Epithelial cell of esophagus (primary cell): ENCODE measurements at regions not wholly inside any gene's neighbourhood (a gene's known extent, or its start where the extent isn't known, plus 50 kb on each side); places are given as distances from the start of the nearest gene placed in this dataset.
"Not testable (repeated sequence)": the region's sequence is repeated elsewhere in the genome, so short reads cannot be mapped to it uniquely, and the experiment has no call there.

ENCODE experiments used
- DNase-seq: peaks from one replicate; pipeline ENCODE4 v3.0.0; 2010; ENCODE audit warnings: low read depth
- H3K4me3 ChIP-seq: 2 replicates; pipeline ENCODE4 v1.5.1; 2011; ENCODE audit warnings: mild to moderate bottlenecking, low read length, control low read depth
- TF ChIP-seq, protein P1 (sequence below): IDR thresholded peaks from 2 replicates; pipeline ENCODE4 v1.5.1; 2011; ENCODE audit warnings: low read depth, mild to moderate bottlenecking, low read length, control low read depth, inconsistent platforms; ENCODE audit not compliant: insufficient read depth; ENCODE audit errors: missing control alignments

DNA sequence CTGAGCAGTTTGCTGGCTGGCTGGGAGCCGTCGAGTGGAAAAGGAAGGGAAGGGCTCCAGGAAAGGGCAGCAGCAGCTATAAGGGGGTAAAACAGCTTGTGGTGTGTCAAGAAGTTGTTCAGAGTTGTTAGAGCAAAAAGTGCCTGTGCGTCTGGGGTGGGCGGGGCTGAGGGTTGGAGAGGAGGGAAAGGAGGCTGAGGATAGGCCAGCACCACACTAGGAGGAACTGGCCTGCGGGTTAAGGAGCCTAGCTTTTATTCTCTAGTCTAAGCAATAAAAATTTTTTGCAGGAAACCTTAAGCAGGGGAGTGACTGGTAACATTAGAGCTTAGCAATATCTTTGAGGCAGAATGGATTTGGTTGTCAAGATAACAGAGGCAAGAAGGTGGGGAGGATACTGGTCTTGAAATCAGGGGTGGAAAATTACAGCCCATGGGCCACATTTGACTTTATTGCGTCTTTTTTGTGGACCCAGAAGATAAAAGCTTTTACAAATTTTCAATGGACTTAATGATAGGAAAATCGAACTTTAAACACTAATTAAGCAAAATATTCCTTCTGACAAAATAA lies 134.5 kb upstream of the AADACL2 start:
- DNase-seq, result no peak
- TF ChIP-seq, protein P1, sequence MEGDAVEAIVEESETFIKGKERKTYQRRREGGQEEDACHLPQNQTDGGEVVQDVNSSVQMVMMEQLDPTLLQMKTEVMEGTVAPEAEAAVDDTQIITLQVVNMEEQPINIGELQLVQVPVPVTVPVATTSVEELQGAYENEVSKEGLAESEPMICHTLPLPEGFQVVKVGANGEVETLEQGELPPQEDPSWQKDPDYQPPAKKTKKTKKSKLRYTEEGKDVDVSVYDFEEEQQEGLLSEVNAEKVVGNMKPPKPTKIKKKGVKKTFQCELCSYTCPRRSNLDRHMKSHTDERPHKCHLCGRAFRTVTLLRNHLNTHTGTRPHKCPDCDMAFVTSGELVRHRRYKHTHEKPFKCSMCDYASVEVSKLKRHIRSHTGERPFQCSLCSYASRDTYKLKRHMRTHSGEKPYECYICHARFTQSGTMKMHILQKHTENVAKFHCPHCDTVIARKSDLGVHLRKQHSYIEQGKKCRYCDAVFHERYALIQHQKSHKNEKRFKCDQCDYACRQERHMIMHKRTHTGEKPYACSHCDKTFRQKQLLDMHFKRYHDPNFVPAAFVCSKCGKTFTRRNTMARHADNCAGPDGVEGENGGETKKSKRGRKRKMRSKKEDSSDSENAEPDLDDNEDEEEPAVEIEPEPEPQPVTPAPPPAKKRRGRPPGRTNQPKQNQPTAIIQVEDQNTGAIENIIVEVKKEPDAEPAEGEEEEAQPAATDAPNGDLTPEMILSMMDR, result no peak
- no peak overlapping the region for H3K4me3 ChIP-seq

DNA sequence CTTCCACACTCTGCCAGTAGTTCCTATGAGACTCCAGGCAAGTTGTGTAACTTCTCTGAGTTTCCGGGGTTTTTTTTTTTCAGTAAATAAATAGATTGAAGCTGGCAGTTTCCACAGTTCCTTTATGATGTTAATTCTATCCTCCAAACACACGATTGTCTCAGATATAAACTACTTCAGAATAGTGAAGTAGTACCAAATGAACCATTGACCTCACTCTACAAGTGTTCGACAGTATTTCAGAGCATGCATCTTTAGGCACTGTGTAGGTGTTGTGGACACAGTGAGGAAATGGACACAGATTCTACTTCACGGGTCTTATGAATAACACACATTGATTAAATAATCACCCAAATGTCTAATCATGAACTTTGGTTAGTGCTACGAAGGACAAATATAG lies 136.1 kb upstream of the IGSF10 start:
- no peak overlapping the region for H3K4me3 ChIP-seq
- no peak for DNase-seq
- TF ChIP-seq, protein P1, result no peak

DNA sequence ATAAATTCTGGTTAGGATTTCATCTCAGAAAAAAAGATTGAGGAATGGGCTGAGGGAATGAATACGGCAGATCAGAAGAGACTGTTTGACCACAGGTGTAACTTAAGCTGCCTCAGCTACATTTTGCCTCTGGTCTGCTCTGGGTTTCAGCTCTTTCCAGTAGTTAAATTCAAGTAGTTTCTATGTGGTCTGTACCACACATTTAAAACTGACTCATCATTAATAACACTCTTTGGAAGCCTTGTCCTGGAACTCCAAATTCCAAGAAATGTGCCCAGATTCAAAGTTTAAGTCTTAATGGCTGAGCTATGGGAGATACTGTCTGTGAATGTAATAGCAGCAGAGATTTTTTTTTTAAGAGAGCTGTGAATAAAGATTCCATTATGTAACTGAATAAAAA lies 133.1 kb upstream of the IGSF10 start:
- TF ChIP-seq, protein P1, result no peak
- no peak for DNase-seq

DNA sequence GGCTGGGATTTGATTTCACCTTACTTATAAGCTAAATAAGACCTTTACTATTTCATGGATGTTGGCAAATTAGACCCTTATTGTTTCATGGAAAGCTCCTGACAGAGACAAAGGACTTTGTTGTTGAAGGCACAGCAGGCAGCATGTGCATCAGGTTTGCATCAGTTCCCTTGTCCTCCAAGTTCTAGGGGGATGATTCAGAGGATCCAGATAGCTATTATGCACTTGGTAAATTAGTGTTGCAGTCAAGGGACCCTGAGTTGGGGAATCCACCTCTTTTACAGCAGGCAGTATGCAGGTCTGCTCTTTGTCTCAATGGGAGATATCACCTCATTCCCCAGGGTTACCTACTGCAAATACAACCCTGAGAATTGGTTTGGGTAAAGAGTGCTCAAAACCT lies 131.4 kb upstream of the IGSF10 start:
- TF ChIP-seq, protein P1, result no peak
- H3K4me3 ChIP-seq, result no peak overlapping the region
- no peak for DNase-seq

More for the DNA sequence above, 133.1 kb upstream of the IGSF10 start:
- no peak overlapping the region for H3K4me3 ChIP-seq

DNA sequence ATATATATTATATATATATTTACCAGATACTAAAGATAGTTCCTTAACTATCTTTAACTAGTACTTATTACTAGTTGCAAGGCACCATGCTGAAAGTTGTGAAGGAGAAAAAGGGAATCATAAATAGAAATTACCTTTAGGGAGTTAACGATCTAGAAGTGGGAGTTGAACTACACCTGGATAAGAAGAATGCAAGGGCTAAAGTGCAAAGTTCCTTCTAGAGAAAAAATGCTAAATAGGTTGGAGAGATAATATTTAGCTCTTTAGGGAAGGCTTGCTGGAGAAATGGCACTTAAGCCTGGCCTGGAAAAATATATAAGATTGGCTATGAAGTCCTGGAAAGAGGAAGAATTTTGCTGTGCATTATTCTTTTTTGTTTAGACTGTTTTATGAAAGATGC lies 130.6 kb upstream of the IGSF10 start:
- no peak for DNase-seq
- no peak overlapping the region for H3K4me3 ChIP-seq
- TF ChIP-seq, protein P1, result no peak

DNA sequence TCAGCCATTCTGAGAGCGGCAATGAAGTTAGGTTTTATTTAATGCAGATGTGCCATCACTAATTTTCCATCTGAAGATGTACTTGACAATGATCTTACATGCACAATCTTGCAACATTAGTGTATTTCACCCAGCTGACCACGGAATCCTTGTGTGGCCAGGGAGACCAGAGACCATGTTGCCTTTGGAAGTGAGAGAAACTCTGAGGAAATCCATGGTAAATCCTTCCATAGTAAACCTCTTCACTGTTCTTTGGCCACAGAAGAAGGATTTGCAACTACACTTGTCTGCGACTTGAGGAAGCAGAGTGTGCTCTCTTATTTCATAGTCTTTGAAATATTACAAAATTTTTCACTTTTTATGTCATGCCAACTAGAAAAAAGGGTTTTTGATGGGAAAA lies 128.4 kb upstream of the IGSF10 start:
- TF ChIP-seq, protein P1, result no peak
- DNase-seq, result no peak
- no peak overlapping the region for H3K4me3 ChIP-seq

DNA sequence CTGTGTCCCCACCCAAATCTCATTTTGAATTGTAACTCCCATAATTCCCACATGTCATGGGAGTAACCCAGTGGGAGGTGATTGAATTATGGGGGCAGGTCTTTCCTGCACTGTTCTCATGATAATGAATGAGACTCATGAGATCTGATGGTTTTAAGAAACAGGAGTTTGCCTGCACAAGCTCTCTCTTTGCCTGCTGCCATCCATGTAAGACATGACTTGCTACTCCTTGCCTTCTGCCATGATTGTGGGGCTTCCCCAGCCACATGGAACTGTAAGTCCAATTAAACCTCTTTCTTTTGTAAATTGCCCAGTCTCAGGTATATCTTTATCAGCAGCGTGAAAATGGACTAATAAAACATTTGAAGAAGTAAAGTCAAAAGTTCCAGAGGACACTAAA lies 126.8 kb upstream of the IGSF10 start:
- H3K4me3 ChIP-seq, DNase-seq: not testable (repeated sequence)

DNA sequence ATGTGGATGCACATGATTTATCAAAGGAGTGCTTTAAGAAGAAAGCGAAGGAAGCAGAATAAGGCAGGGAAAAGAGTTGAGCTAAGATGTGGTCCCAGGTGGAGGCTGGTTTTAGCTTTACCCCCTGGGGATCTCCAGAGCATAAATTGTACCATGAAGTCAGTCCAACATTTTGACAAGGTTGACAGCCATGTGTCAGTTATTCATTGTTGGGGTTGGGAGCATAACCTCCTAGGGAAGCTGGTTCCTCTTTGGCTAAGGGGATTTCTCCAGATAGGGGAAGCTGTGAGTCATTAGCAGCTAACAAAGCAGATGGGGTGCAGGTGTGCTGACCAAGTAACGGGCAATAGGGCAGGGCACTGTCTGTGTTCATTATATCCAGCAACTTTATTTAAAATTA lies 123.7 kb upstream of the IGSF10 start:
- H3K4me3 ChIP-seq, result no peak overlapping the region
- peak; percentile 34 for DNase-seq
- TF ChIP-seq, protein P1, result no peak
